ENCODE measurements at regions not wholly inside any gene's neighbourhood (a gene's known extent, or its start where the extent isn't known, plus 50 kb on each side); places are given as distances from the start of the nearest gene placed in this dataset.

DNA sequence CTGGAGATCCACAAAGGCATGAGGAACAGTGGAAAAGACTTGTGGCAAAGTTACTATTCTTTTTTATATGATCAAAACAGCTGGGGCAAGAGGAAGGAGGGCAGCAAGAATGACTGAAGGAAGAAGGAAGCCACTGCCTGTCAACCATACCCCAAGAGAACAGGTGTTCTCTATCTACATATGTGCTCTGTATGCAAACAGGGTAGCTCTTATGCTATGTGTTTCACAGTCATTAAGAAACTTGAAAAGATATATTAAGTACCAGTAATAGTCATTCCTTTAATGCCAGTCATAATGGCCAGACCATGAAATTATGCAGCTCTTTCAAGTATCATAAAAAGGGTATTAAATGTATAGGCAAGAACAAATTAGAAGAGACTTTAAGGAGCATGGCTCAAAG is 363.9 kb downstream of the KLHL13 start:
- no peak overlapping the region for H3K4me3 ChIP-seq (ENCODE audit: low read depth, low read length)
- TF ChIP-seq, protein P1, sequence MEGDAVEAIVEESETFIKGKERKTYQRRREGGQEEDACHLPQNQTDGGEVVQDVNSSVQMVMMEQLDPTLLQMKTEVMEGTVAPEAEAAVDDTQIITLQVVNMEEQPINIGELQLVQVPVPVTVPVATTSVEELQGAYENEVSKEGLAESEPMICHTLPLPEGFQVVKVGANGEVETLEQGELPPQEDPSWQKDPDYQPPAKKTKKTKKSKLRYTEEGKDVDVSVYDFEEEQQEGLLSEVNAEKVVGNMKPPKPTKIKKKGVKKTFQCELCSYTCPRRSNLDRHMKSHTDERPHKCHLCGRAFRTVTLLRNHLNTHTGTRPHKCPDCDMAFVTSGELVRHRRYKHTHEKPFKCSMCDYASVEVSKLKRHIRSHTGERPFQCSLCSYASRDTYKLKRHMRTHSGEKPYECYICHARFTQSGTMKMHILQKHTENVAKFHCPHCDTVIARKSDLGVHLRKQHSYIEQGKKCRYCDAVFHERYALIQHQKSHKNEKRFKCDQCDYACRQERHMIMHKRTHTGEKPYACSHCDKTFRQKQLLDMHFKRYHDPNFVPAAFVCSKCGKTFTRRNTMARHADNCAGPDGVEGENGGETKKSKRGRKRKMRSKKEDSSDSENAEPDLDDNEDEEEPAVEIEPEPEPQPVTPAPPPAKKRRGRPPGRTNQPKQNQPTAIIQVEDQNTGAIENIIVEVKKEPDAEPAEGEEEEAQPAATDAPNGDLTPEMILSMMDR (IDR thresholded peaks at IDR 0.05; ENCODE audit: low read depth, low read length, missing control alignments) = no peak
- in situ Hi-C loops (cut with HindIII; ENCODE audit: low sequenced_read_pairs) = no loop called here
- DNase-seq (ENCODE audit: low read depth) = no peak

DNA sequence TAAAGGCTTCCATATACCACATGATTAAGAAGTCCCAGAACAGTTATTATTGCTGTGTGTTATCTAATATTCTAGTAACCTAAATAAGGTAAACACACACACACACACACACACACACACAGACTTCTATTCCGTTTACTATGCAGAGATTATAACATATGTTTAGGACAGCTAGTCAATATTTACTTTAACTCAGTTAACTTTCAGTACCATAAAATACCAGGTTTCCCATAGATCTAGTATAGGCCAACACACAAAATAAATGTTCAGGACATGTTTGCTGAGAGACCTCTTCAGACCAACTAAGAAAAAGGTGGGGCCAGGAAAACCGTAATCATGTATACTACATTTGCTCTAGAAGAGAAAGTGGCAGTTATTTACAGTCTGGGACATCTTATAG is 365.5 kb downstream of the KLHL13 start:
- TF ChIP-seq, protein P1 (IDR thresholded peaks at IDR 0.05; ENCODE audit: low read depth, low read length, missing control alignments) = no peak
- in situ Hi-C loops (cut with HindIII; ENCODE audit: low sequenced_read_pairs) = no loop called here
- H3K4me3 ChIP-seq (ENCODE audit: low read depth, low read length) = no peak overlapping the region
- DNase-seq (ENCODE audit: low read depth) = no peak

DNA sequence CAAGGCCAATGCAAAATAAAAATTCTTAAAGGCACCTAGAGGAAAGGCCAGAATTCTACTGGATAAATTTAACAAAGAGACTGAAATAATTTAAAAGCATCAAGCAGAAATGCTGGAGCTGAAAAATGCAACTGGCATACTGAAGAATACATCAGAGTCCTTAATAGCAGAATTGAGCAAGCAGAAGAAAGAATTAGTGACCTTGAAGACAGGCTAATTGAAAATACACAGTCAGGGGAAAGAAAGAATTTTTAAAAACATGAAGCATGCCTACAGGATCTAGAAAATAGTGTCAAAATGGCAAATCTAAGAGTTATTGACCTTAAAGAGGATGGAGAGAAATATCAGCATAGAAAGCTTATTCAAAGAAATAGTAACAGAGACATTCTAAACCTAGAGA is 371.7 kb downstream of the KLHL13 start:
- TF ChIP-seq, protein P1 (IDR thresholded peaks at IDR 0.05; ENCODE audit: low read depth, low read length, missing control alignments) = no peak
- no peak for DNase-seq (ENCODE audit: low read depth)
- in situ Hi-C loops (cut with HindIII; ENCODE audit: low sequenced_read_pairs) = no loop called here
- H3K4me3 ChIP-seq (ENCODE audit: low read depth, low read length) = no peak overlapping the region

DNA sequence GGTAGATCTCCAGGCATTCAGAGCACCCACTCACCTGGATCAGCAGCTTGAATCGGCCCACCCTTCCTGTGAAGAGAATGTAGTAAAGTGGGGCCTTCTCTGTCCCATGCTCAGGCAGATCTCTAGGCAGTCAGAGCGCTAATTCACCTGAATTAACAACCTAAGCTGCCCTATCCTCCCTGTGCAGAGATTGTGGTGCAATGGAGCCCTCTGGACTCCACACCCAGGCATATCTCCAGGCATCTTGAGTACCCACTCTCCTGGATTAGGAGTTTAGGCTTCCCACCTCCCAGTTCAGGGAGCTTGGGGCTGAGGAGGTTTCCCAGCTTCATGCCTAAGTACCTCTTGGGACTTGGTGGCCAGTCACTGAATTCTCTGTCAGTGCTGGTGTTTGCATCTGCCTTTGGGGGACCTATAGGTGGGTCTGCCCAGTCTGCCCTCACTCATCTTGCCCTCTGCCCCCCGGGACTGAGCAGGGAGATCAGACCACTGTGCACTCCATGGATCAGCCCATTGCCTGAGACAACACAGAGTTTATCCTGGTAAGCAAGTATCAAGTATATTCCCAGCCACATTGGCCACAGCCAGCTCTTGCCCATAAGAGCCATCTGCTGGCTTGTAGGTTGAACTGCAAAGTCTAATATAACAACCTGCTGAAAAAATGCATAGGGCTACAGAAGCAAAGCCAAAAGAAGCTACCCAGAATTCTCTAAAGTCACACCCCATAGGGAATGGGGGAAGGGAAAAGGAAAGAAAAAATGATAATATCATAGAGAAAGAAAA is 372.9 kb downstream of the KLHL13 start:
- in situ Hi-C loops (cut with HindIII; ENCODE audit: low sequenced_read_pairs) = no loop called here
- TF ChIP-seq, protein P1 (IDR thresholded peaks at IDR 0.05; ENCODE audit: low read depth, low read length, missing control alignments) = peak; percentile 12
- DNase-seq (ENCODE audit: low read depth) = no peak
- H3K4me3 ChIP-seq (ENCODE audit: low read depth, low read length) = no peak overlapping the region

DNA sequence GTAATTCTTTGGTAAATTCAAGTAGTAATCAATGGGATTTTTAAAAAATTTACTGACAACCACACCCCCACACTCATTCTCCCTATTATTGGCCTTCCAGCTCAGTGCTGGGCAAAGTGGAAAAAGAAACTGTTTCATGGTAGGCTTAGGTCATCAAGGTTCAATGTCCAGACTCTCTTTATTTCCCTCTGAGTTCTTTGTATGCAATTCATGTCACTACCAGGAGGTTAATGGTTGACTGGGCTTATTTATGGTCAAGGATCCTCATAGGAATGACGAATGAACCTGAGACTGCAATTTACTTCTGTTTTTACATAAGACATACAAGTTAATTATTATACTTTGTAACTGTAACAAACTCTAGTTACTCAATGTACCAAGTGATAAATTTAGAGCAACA is 403.2 kb downstream of the KLHL13 start:
- TF ChIP-seq, protein P1 (IDR thresholded peaks at IDR 0.05; ENCODE audit: low read depth, low read length, missing control alignments) = no peak
- no peak overlapping the region for H3K4me3 ChIP-seq (ENCODE audit: low read depth, low read length)
- no peak for DNase-seq (ENCODE audit: low read depth)
- in situ Hi-C loops (cut with HindIII; ENCODE audit: low sequenced_read_pairs) = no loop called here

DNA sequence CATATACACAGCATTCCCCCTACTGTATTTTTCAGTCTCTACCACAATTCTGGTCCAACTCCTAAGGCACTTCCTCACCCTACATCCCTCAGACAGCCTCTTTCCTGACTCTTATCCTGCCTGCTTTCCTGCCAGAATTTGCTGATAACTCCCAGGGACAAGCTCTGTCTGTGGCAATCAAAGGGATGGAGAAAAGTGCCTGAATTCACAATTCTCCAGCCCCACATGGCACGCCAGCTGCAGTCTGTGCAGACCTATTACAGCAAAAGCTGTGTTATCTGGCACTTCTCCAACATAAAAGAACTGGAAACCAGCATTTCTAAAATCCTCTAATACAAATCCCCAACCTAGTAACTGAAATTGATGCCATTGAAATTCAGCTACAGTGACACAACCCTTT is 404.8 kb downstream of the KLHL13 start:
- in situ Hi-C loops (cut with HindIII; ENCODE audit: low sequenced_read_pairs) = no loop called here
- H3K4me3 ChIP-seq (ENCODE audit: low read depth, low read length) = no peak overlapping the region
- TF ChIP-seq, protein P1 (IDR thresholded peaks at IDR 0.05; ENCODE audit: low read depth, low read length, missing control alignments) = no peak

More for the DNA sequence above, 404.8 kb downstream of the KLHL13 start:
- no peak for DNase-seq (ENCODE audit: low read depth)

All from astrocyte of the cerebellum (primary cell).